AG08396 (cell line): ENCODE measurements at regions not wholly inside any gene's neighbourhood (a gene's known extent, or its start where the extent isn't known, plus 50 kb on each side); places are given as distances from the start of the nearest gene placed in this dataset.

Experiments
- DNase-seq: peaks from one replicate; pipeline ENCODE4 v3.0.0; 2012; ENCODE audit warnings: low spot score, mixed read lengths

GRCh38 chr17:71399649-71400048 is 721.2 kb upstream of the SOX9 start:
- DNase-seq, result no peak

GRCh38 chr17:71402007-71402406 is 718.8 kb upstream of the SOX9 start:
- no peak for DNase-seq

- no peak for DNase-seq
Measured at GRCh38 chr17:71402661-71403141, 718.1 kb upstream of the SOX9 start.

DNA sequence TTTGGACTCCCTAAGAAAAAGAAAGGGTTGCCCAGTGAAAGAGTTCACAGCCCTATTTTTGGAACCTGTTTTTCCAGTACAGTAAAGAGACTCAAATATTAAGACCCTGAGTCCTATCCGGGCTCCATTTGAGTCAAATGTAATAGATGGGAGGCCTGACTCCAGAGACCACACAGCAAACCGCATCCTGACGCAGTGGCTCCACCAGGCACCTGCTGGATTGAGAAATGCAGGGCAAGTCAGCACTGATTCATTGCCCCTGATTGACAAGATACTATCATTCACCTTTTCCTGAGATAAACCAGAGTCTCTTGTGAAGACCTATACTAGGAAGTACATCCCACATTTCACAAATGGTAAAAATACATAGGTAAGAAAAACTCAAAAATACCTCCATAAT is 715.7 kb upstream of the SOX9 start:
- DNase-seq, result no peak

DNA sequence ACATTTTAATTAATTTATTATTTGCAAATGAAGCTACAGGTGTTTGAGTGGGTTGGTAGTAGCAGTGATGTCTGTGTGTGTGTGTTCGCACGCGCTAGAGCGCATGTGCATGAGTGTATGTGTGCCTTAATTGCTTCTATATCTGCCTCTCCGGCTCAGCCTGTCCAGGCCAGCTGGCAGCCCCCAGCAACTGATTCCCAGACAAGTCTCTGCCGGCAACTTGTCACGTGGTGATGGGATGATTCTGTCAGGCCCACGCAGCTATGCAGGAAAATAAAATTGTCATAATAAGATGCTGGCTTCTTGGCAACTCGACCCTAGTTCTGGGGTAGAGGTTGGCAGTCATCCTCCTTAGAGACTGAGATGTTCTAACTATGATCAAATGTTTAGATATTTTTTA is 712.8 kb upstream of the SOX9 start:
- no peak for DNase-seq

- DNase-seq, result no peak
Measured at GRCh38 chr17:71409137-71409536, 711.7 kb upstream of the SOX9 start.

- DNase-seq, result peak; percentile 20
Measured at GRCh38 chr17:71409712-71410111, 711.1 kb upstream of the SOX9 start.

DNA sequence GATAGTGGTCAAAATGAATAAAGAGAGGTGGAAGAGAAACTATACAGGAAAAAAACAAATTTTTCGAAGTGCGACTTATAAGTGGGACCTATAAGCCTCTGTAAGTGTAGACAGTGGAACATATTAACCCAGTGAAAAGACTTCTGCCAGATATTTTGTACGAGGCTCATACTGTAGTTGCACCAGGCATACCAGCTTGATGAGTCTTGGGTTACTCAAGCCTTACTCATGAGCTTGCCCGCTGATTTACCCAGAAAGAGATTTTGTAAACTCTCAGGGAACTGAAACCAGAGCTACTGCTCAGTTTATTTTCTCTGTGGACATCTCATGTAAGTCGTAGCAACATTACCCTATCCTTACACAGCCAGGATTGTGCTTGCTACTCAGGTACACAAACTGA is 708.0 kb upstream of the SOX9 start:
- peak; percentile 84 for DNase-seq

DNA sequence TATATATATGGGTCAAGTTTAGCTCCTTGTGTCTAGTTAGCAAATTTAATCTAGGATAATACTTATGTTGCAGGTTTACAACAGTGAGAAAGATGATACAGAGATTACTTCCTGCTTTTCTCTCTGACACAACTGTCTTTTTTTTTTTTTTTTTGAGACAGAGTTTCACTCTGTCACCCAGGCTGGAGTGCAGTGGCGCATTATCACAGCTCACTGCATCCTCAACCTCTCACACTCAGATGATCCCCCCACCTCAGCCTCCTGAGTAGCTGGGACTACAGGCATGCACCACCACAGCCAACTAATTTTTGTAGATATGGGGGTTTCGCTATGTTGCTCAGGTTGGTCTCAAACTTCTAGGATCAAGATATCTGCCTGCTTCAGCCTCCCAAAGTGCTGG is 706.9 kb upstream of the SOX9 start:
- no peak for DNase-seq

- DNase-seq, result no peak
Measured at GRCh38 chr17:71417142-71417541, 703.7 kb upstream of the SOX9 start.

- DNase-seq, result no peak
Measured at GRCh38 chr17:71422968-71423367, 697.9 kb upstream of the SOX9 start.

GRCh38 chr17:71423871-71424546 is 696.8 kb upstream of the SOX9 start:
- DNase-seq, result no peak

DNA sequence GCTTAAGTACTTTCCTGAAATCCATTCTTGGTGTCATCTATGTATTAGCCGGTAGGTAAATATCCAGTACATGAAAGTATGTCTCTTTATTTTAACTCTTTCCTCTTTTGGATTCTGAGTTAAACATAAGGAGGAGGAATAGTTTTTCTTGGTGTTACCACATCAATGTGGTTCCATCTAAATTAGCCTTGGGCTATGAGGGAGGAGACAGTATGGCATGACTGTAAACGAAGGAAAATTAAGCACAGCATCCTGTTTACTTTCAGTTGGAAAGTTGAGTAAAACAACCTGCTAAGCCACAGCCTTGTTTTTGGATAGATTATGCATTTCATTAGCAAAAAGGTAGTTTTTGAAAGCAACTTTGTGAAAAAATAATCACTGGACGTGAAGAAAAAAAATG is 693.0 kb upstream of the SOX9 start:
- no peak for DNase-seq

DNA sequence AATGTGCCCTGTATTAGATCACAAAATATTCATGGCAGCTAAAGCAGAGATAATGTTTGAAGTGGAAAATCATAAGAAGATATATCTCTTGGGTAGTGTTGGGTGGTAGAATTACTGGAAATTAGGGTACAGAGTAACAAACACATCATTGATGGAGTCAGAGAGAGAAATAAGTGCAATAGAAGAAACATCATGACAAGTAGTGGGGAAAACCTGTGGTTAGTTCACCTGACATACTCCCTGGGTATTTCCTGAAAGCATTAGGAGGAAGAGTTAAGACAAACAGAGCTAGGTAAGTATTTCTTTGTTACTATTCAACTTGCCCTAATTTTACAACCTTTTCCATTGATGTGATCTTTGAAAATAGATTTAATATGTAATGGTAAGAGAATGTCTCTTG is 691.9 kb upstream of the SOX9 start:
- no peak for DNase-seq

GRCh38 chr17:71430281-71430680 is 690.5 kb upstream of the SOX9 start:
- no peak for DNase-seq

- DNase-seq, result no peak
Measured at GRCh38 chr17:71431146-71431545, 689.7 kb upstream of the SOX9 start.

DNA sequence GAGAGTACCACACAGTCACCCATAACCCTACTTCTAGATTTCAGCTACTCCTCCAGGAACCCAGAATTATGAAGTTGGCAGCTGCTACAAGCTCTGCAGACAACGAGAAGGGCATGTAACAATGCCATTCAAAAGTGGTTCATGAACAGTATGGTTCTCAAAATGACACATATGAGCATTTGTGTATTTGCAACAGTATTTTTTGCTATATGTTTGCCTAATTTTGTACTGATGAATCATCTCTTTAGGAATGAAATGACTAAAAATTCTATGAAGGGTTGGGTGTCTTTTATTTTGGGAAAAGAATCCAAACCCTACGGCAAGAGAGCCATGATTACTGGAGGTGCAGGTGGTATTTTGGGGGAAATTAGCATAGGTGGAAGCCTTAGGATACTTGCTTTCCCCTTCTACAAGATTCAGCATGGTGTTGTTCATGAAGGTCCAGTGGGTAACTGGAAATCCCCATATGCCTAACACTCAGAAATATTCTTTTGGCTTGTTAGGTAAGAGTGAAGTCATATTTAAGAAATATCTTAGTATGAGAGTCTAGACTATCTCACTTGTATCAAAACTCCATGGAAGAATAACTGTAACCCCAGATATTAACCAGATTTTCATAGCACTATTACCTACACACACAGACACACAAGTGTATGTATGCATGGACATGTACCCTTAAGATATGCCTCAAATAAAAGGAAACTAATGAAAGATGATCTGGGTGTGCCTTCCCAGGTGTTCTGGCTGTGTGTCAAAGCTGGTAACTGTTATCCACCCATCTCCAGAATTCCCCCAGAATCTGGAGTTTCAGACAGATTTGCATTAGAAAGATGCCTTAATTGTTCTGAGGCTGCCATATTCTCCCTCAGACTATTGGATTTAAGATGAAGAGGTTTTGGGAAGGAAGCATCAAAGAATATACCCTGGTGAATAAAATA is 688.2 kb upstream of the SOX9 start:
- no peak for DNase-seq

- no peak for DNase-seq
Measured at GRCh38 chr17:71434716-71435115, 686.1 kb upstream of the SOX9 start.

DNA sequence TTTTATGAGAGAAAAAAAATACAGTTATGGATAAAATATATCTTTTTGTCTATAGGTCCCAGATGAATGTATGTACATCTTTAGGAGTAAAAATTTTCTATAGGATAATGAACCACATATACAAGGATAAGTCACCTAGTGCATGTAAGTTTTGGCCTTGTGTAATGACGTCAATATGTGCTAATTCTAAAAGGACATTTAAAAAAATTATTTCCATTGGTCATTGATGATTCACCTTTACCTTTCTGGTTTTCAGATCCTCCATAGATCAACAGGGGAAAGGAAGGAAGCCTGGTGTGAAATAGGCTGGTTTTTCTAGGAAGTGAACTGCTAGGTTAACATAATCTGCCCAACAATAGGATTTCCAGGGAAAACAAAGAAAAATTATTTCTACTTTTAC is 684.3 kb upstream of the SOX9 start:
- DNase-seq, result no peak

DNA sequence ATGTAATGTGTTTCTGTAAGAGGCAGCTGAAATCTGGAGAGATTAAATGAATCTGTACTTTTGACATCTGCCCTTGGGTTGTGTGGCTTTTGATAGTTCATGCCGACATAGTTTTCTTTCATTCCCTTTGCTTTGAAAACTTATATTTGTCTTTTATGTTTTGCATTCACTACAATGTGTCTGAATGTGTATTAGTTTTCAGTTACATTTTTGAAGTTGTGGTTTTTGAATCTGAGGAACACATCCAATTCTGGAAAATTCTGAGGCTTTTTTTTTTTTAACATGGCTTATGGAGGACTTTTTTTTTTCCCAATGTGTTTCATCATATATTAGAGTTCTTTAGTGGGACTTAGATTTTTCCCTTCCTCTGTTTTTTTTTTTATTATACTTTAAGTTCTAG is 683.7 kb upstream of the SOX9 start:
- DNase-seq, result no peak

- peak; percentile 68 for DNase-seq
Measured at GRCh38 chr17:71438631-71439146, 682.1 kb upstream of the SOX9 start.

DNA sequence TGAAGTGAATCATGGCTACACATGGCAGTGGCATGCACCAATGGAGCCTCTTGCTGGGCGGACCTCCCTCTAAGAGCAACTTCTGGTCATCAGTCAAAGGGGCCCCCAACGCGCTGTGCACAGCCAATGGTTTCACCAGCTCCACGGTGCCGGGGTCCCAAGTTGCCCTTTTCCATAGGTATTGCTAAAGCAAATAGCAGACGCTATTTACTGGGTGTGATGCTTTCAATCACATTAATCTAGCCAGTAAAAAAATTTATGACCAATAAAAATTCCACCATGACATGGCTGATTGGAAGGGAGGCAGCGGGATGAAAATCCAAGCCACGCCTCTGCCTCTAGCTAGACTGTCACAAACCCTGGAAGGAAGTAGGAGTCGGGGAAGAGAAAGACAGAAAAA is 680.3 kb upstream of the SOX9 start:
- DNase-seq, result no peak

DNA sequence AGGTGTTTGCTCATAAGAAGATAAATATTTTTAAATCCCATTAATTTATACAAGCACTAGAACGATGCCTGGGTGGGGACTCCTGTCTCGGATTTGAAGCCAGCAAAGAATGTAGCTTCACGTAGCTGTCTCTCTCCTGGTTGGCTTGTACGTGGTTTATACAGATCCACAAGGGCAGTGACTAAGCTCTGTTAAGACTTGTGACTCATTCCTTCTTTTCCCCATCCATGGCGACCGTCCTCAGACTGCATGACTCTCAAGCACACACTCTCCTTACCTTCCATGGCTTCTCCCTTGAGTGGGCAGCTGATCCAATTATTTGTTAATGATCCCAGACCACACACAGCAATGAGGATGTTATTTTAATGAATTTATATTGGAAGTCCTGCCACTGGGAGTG is 679.7 kb upstream of the SOX9 start:
- DNase-seq, result peak; percentile 41
